HPDE6-E6E7 (cell line): ENCODE measurements at regions not wholly inside any gene's neighbourhood (a gene's known extent, or its start where the extent isn't known, plus 50 kb on each side); places are given as distances from the start of the nearest gene placed in this dataset.

Source experiments
- DNase-seq: peaks from one replicate; pipeline ENCODE4 v3.0.0; 2011; ENCODE audit warnings: missing footprints; ENCODE audit errors: extremely low spot score

DNA sequence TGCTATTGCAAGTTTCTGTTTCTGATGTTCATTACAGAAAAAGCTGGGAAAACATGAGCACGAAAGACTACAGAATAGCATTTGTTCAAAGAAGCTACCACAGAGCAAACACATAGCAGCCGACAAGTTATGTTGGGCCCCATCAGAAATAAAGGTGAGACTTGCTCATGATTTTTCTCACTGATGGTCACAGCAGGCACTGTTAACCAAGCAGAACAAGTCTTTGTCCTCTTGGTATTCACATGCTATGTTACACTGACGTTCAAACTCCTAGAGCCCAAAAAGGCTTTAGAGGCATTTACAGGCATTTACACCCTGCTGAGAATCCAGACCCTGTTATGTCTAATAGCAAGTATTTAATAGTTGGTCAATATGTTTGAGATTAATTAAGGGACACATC is 235.0 kb upstream of the HNMT start:
- no peak for DNase-seq

DNA sequence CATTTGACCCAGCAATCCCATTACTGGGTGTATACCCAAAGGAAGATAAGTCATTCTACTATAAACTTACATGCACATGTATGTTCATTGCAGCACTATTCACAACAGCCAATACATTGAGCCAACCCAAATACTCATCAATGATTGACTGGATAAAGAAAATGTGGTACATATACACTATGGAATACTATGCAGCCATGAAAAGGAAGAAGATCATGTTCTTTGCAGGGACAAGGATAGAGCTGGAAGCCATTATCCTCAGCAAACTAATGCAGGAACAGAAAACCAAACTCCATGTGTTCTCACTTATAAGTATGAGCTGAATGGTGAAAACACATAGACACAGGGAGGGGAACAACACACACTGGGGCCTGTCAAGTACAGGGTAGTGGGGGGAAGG is 226.7 kb upstream of the HNMT start:
- no peak for DNase-seq

DNA sequence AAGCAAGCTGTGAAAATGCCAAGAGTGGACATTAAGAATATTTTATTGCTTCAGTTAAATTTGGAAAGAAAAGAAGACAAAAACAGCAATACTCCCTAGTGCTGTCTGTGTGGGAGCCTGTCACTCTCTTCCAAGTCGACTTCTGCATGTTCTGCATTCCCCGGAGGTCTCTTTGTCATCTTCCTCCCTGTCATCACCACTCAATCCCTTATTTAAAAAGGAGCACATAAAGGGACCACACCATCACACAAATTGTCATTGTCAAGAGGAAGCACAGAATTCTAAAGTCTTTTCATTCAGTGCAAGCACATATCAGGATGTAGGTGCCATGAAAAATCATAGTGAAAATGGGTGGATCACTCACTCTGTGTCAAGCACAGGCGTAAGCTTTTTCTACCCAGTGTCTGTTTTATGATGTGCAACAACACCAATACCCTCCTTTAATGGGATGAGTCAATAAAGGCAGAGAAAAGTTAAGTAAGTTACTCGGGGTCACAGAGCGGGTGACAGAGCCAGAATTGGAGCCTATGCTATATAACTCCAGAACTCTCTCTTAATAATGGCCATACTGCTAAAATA is 222.4 kb upstream of the HNMT start:
- DNase-seq = no peak

DNA sequence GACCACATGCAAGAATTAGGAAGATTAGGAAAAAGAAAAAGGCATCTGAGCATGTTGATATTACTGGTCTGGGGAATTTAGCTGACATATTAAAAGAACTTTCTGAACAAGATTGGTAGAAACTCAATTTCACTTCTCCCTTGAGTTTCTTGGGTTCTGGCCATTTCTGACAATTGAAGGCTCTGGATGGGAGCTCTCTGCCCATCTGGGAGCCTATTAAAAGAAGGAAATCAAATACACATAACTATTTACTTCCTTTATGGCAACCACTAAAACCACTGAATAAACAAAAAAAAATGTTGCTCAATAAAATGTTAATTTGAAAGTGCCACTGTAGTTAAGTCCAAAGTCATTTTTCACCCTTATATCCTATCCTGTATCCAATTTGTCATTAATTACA is 216.8 kb upstream of the HNMT start:
- DNase-seq = no peak

DNA sequence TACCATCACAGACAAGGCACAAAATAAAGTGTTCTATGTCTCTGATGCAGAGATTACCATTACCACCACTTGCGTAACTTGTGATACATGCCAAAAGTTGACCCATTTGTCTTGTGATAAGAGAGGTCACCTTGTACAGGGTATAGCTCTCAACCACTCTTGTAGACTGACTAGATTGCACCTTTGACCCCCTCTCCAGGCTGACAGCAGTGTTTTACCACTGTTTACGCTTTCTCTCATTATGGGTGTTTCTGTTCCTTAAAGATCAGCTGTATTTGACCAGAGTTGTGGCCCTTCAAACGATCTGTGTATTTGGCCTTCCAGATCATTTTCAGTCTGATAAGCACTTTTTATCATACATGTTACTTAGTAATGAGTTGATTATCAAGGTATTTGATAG is 215.7 kb upstream of the HNMT start:
- no peak for DNase-seq

DNA sequence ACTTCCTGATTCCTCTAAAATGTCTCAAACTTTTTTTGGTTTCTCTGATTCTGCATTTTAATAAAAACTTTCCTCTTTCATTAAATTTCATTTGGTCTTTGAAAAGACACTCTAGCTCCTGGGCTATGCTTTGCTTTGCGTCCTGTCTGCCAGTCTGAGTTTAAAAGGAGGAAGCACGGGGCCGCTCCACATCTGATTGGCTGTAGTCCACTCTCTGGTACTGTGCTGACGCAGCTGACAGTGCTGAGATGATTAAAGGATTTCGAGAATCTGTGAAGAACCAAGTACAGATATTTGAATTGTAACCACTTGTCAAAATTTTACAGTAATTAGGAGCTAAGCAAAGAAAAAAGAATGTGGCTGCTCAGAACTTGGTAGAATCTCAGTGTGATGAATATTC is 199.6 kb upstream of the HNMT start:
- no peak for DNase-seq

DNA sequence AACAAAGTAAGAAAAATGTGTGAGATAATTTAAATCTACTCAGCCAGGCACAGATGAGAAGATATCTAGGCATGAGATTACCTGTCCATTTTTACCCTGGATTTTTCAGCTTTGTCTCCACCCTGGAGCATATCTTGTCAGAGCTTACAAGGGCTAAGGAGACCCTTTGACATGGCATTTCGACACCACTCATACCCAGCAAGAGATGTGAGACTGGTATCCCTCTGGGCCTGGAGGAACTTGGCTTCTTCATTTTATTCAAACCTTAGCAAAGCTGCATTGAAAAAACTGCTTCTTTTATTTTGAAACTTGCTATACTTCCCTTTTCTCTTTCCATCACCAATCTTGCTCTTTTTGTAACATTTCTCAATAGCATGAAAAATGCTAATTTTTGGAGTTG is 194.9 kb upstream of the HNMT start:
- DNase-seq = no peak

DNA sequence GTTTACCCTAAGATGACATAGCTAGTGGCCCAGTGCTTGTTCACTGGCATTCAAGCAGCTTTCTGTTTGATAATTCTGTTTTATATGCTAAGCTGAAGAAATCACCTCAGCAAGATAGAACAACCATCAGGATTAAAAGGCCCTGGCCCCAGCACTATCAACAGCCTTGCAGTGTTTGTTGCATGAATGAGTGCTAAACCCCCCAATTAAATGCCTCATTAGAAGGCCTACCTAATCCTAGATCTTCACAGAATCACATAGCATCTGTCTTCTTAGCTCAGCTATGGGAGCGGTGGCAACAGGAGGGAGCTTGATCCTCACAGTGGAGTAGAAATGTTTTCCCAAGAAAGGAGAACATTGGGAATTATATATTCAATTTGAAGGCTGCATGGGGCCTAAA is 194.1 kb upstream of the HNMT start:
- DNase-seq = no peak

DNA sequence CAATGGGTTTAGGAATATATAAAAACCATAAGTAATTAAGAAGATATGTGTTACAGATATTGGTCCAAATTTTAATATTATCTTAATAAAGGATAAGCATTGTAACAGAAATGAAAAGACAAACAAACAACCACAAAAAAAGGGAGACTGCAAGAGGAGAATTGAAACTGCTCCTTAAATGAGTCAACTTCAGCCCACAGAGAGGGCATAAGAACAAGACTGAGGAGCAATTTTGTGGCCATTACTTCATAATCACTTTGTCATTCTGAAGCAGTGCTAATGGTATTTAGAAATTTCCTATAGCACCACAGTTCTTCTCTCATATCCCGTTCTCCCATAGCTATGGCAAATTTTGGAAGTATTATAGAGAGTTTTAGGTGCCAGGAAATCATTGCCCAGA is 193.2 kb upstream of the HNMT start:
- DNase-seq = no peak

DNA sequence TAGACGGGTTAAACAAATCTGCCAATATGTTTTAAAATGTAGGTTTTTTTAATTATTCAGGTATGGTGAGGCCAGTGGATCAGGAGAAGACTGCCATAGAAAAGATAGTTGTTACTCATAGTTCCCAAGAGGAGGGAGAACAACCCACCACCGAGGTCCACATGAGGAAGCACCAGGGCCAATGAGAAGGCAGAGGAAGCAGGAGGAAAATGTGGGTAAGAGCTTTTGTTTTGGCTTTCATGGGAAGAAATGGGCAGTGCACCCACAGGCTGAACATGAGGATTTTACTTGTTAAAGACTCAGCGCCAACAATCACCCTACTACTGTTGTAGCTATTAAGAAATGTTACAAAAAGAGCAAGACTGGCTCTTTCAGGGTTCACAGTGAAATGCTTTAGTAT is 191.8 kb upstream of the HNMT start:
- DNase-seq = no peak

DNA sequence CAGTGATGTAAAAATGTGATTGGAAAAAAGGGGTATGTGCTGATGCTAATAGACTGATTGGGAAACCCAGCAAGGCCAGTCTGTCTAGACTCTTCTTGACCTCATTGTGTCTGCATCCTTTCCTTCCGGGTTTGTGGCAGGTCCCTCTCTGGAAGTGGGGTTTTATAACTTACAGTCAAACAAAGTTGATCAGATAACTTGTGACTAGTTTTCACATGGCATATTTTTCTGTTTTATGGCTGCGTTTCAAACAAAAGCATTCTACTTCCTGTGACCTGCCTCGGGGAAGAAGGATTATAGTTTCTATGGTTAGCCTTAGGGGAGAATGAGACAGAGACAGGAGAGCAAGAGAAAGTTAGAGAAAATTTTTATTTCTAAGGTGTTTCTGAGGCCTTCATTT is 188.7 kb upstream of the HNMT start:
- DNase-seq = no peak

DNA sequence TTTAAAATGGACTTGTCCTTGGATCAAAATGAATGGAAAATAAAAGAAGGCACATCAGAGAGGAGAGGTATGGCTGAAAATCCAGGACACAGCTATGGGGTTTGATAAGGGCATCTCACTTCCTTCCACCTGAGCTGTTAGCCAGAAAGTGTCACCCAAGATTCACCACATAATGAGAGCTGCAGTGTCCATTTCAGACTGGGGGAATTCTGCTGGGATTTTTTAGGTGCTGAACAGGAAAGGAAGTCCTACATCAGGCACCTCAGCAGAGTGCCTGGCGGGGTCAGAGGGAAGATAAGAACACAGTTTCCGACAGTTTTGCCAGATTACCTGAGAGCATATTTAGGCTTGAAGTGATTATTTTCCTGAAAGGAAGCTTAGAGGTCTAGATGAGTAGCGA is 187.6 kb upstream of the HNMT start:
- DNase-seq = no peak

DNA sequence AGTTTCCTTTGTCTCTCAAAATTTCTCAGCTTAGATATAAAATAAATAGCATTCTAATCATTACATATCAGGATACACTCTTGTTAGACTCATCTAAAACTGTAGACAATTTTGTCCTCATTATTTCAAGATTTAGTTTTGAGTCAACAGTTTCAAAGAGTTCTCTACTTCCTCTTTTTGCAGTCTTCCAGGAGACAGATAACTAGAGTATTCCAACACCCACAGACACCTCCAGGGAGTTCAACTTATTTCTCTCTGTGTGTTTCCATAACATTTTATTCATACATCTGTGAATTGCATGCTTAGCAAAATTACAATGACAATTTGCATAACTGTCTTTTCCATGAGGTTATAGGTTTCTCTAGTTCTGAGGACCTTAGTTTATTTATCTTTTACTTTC is 166.6 kb upstream of the HNMT start:
- no peak for DNase-seq

DNA sequence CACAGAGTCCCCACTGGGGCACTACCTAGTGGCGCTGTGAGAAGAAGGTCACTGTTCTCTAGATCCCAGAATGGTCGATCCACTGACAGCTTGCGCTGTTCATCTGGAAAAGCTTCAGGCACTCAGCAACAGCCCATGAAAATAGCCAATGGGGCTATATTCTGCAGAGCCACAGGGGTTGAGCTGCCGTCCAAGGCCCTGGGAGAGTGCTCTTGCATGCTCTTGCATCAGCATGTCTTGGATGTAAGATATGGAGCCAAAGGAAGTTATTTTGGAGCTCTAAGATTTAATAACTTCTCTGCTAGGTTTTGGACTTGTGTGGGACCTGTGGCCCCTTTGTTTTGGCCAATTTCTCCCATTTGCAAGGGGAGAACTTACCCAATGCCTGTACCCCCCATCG is 164.7 kb upstream of the HNMT start:
- DNase-seq = no peak

DNA sequence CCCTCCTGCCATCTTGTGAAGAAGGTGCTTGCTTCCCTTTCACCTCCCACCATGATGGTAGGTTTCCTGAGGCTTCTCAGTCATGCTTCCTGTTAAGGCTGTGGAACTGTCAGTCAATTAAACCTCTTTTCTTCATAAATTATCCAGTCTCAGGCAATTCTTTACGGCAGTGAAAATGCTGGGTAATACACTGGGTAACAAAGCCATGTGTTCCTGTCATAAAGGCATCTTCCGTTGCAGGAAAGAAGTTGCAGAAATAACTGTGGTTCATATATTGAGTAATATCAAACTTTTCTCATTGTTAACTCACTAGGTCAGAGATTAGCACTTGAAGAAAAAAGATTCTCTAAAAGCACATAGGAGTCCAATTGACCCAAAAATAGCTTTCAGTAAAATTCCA is 163.9 kb upstream of the HNMT start:
- DNase-seq = no peak

DNA sequence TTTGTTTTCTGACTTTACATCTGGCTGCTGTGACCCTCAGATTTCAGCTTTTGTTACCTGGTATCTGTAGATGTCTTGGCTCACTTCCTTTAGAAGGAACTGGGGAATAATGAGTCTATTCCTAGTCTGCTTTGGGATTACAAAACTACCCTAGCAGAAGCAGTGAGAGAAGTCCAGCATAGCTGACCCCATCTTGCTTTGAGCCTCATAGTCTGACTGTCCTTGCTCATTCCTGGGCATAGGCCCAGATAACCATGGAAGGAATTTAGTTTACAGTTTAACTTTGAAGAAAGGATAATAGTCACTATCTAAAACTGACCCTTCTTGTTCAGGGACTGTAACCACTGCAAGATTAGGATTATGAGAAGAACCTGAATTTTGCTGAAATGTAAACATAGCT is 163.0 kb upstream of the HNMT start:
- no peak for DNase-seq

DNA sequence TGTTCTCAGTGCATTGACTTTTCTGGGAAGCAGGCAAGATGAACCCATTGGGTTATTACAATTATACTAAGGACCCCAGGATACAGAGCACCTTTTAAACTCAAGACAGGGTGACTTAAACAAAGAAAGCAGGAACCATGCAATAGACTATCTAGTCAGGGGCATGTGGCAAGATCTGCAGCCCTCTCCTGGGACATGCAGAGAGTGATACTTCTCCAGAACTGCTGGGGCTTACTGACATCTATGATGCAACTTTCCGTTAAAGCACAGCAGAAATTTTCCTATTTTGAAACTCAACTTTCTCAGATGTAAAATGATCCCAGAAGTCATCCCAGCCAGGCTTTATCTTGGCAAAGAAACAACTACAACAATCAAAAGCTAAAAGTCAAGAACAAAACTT is 162.2 kb upstream of the HNMT start:
- no peak for DNase-seq

DNA sequence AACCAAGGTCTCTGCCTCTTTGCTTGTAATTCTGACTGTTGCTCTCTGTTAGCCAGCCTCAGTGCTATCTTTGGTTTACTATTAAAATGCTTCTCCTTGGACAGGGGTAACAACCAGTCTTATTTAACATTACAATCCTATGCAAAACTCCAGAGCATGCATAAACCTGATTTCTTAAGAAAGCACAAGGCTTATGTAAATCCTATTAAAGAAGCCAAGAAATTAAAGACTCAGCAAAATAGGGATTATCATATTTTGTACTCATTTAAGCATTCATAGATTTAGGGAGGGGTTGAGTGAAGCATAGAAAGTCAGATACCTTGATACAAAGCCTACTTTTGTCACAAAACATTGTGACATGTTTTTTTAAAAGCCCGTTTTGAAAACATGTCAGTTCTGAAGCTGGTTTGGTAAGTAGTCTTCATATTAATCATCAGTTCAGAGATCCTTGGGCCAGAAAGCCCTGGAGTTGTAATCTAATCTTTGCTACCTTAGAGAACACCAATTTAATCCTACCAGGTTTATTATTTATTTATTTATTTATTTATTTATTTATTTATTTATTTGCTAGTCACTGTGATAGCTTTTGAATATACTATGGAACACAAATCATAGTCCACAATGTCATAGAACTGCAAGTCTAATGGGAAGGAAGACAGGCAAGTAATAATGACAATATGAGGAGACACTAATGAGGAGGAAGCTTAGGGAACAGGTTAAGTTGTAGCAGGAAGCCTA is 158.0 kb upstream of the HNMT start:
- DNase-seq = no peak

DNA sequence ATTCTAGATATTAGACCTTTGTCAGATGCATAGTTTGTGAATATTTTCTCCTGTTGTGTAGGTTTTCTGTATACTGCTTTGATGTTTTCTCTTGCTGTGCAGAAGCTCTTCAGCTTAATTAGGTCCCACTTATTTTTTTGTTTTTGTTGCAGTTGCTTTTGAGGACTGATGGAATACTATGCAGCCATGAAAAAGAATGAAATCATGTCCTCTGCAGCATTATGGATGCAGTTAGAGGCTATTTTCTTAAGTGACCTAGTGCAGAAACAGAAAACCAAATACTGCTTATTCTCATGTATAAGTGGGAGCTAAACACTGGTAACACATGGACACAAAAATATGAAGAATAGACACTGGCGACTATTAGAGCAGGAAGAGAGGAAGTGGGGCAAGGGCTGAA is 155.0 kb upstream of the HNMT start:
- DNase-seq = no peak

DNA sequence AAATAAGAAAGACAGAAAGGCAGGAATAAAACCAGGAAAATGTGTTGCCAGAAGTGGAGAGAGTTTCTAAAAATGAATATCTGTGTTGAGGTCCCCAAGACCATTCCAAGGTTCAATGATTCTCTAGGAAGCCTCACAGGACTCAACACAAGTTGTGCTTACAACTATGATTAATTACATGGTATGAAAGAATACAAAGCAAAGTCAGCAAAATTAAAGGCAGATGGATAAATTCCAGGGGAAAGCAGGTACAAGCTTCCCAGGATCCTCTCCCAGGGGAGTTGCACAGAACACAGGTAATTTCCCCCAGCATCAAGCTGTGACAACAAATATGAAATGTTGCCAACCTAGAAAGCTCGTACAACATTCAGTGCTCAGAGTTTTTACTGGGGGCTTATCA is 154.4 kb upstream of the HNMT start:
- DNase-seq = no peak

DNA sequence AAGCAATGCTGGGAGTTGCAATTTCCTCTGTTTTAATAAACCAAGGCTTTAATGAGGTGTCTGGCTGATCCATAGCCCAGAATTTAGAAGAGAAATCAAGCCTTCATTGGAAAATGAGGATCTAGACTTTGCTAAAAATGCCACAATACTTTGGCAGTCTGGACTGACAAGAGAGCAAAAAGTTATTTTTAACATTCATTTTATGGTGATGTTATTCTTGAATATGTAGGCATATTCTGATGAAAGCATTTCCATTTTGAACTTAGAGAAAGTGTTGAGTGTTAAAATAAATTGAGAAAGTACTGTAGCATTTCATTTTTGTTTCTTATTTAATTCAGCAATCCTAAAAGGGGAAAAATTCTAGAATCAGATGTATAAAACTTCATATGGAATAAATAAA is 151.8 kb upstream of the HNMT start:
- DNase-seq = no peak

DNA sequence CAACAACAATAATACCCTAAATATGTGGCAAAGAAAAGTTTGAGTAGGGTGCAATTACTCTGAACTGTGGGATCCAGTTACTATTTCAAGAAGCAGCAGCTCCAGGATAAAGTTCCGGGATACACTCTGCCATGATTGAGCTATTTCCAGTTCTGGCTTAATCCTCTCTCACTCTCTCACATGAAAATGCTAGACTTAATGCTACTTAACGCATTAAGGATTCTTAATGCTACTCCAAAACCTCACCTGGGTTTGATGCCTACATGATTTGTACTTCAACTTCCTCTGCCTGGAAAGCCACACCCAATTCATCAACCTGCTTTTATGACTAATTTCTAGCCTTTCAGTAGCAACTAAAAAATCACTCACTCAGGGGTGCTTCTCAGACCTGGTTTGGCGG is 151.1 kb upstream of the HNMT start:
- DNase-seq = no peak

DNA sequence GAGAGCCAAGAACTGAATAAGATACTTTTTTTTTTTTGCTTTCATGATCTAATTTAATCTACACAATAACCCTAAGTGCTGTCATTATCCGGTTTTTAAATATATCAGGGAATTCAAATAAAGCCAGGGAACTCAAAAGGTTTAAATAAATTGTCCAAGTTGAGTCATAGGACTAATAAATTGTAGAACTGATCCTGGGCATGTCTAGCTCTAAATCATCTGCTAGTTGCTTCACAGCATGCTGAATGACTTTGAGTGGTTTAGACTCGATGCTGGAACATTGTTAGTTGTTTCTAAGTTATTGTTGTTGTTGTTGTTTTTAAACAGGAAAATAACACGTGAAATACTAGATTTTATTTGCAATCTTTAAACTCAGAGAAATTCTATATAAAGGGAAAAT is 147.2 kb upstream of the HNMT start:
- no peak for DNase-seq

DNA sequence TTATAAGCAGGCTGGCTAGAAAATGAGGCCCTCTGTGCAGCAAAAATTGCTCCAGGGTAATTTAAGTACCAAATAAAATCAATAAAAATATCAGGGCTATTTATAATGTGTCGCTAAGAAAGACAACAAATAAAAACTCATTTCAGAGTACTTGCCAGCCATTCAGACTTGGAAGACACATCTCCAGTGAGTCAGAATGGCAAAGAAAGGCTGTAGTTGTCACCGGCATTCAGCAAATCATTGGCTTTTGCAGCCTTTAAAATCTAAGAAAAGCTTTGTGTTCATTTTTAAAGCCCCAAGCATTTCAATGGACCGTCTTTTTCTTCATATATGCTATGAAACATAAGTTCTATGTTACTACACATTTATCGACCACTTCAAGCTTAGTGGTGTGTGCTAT is 141.1 kb upstream of the HNMT start:
- DNase-seq = no peak
